ENCODE measurements at regions not wholly inside any gene's neighbourhood (a gene's known extent, or its start where the extent isn't known, plus 50 kb on each side); places are given as distances from the start of the nearest gene placed in this dataset.
A peak's percentile ranks its signal among the peaks of the same experiment; 100 is the strongest.
"Not testable (repeated sequence)": the region's sequence is repeated elsewhere in the genome, so short reads cannot be mapped to it uniquely, and the experiment has no call there.

- no peak for DNase-seq (ENCODE audit: low read depth)
Observed at GRCh38 chr5:144598451-144599068, 427.9 kb downstream of the KCTD16 start.

GRCh38 chr5:144596517-144596916, 425.8 kb downstream of the KCTD16 start:
- DNase-seq (ENCODE audit: low read depth): no peak

GRCh38 chr5:144594919-144595318, 424.2 kb downstream of the KCTD16 start:
- no peak for DNase-seq (ENCODE audit: low read depth)

GRCh38 chr5:144594234-144594633, 423.6 kb downstream of the KCTD16 start:
- DNase-seq (ENCODE audit: low read depth): not testable (repeated sequence)

- DNase-seq (ENCODE audit: low read depth): no peak
Observed at GRCh38 chr5:144585681-144586080, 415.0 kb downstream of the KCTD16 start.

GRCh38 chr5:144583541-144584449, 413.1 kb downstream of the KCTD16 start:
- no peak for DNase-seq (ENCODE audit: low read depth)

GRCh38 chr5:144582066-144582465, 411.4 kb downstream of the KCTD16 start:
- DNase-seq (ENCODE audit: low read depth): no peak

- no peak for DNase-seq (ENCODE audit: low read depth)
Observed at GRCh38 chr5:144581044-144581443, 410.4 kb downstream of the KCTD16 start.

GRCh38 chr5:144577676-144578075, 407.0 kb downstream of the KCTD16 start:
- DNase-seq (ENCODE audit: low read depth): no peak

GRCh38 chr5:144575736-144576135, 405.1 kb downstream of the KCTD16 start:
- DNase-seq (ENCODE audit: low read depth): no peak

- no peak for DNase-seq (ENCODE audit: low read depth)
Observed at GRCh38 chr5:144567421-144567780, 396.7 kb downstream of the KCTD16 start.

- DNase-seq (ENCODE audit: low read depth): peak; percentile 25
Observed at GRCh38 chr5:144566747-144567420, 396.2 kb downstream of the KCTD16 start.

- DNase-seq (ENCODE audit: low read depth): no peak
Observed at GRCh38 chr5:144549580-144549979, 378.9 kb downstream of the KCTD16 start.

GRCh38 chr5:144548936-144549335, 378.3 kb downstream of the KCTD16 start:
- DNase-seq (ENCODE audit: low read depth): no peak

- peak; percentile 56 for DNase-seq (ENCODE audit: low read depth)
Observed at GRCh38 chr5:144547098-144547499, 376.4 kb downstream of the KCTD16 start.

- no peak for DNase-seq (ENCODE audit: low read depth)
Observed at GRCh38 chr5:144538845-144539244, 368.2 kb downstream of the KCTD16 start.
